Stimulated activated naive B cell treated with anti-CD40 and anti-IgM and Interleukin-4, amounts not matched to agents 10 μg/mL and 1 μg/mL and 100 μg/mL, for 72 hours (primary cell): ENCODE measurements at regions not wholly inside any gene's neighbourhood (a gene's known extent, or its start where the extent isn't known, plus 50 kb on each side); places are given as distances from the start of the nearest gene placed in this dataset.
"Not testable (repeated sequence)": the region's sequence is repeated elsewhere in the genome, so short reads cannot be mapped to it uniquely, and the experiment has no call there.

ENCODE experiments used
- ATAC-seq, 2 donors: fragments of 150-1000 bp; cut with Tn5 transposase; replicated peaks; 2 replicates each; pipeline ENCODE4 v1.10.0; 2021; ENCODE audit warnings: moderate library complexity in 1 of 2
- DNase-seq: peaks from one replicate; pipeline ENCODE4 v3.0.0; 2021
- H3K27ac Mint-ChIP-seq: one replicate; pipeline ENCODE4 v1.8.0; 2022; ENCODE audit warnings: mild to moderate bottlenecking, mixed read lengths
- H3K27me3 Mint-ChIP-seq, 2 donors: one replicate each; pipeline ENCODE4 v1.8.0; 2022; ENCODE audit warnings: mixed read lengths in 2 of 2
- H3K36me3 Mint-ChIP-seq, 2 donors: one replicate each; pipeline ENCODE4 v1.8.0; 2022; ENCODE audit warnings: mixed read lengths in 2 of 2, mild to moderate bottlenecking in 1 of 2
- H3K4me1 Mint-ChIP-seq, 2 donors: one replicate each; pipeline ENCODE4 v1.8.0; 2022; ENCODE audit warnings: mixed read lengths in 2 of 2, mild to moderate bottlenecking in 1 of 2
- H3K4me3 Mint-ChIP-seq, 2 donors: one replicate each; pipeline ENCODE4 v1.8.0; 2022; ENCODE audit warnings: mild to moderate bottlenecking in 2 of 2, mixed read lengths in 2 of 2, moderate library complexity in 1 of 2
- H3K9me3 Mint-ChIP-seq, 2 donors: one replicate each; pipeline ENCODE4 v1.8.0; 2022; ENCODE audit warnings: mixed read lengths in 2 of 2, mild to moderate bottlenecking in 1 of 2

DNA sequence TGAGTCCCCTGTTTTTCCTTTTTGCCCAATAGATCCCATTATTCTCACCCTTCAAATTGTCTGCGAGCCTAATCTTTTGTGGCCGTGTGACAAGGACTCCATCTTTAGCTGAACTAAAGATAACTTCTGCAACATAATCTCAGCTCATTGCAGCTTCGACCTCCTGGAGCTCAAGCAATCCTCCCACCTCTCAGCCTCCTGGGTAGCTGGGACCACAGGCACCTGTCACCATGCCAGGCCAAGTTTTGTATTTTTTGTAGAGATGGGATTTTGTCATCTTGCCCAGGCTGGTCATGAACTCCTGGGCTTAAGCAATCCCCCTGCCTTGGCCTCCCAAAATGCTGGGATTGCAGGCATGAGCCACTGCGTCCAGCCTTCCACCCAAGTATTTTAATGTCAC is 161.0 kb downstream of the GJA1 start:
- H3K9me3 Mint-ChIP-seq = peaks cover 0 to 5% of the 10 kb centered on the region in 2 donors
- no peak for ATAC-seq
- no peaks in the 10 kb centered on the region for H3K36me3 Mint-ChIP-seq
- H3K27ac Mint-ChIP-seq = no peak overlapping the region
- H3K4me1 Mint-ChIP-seq = no peaks in the 10 kb centered on the region
- DNase-seq = no peak
- H3K27me3 Mint-ChIP-seq = no peaks in the 10 kb centered on the region
- no peak overlapping the region for H3K4me3 Mint-ChIP-seq

DNA sequence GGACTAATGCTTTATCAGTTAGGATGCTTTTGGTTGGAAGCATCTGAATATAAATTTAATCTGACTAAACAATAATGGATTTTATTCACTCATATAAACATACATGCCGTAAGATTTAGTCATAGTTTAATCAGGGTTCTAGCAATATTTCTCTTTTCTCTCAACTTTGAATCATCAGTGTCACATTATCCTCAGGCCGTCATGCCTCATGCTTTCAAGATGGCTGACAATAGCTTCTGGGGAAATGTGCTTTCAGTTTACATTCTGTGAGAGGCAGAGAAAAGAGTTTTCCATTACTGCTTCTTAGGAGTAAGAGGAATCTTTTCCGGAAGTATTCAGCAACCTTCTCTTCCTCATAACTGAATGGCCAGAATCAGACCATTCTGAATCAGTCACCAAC is 162.2 kb downstream of the GJA1 start:
- H3K4me3 Mint-ChIP-seq = no peak overlapping the region
- ATAC-seq (no peak), DNase-seq (no peak)
- no peaks in the 10 kb centered on the region for H3K4me1 Mint-ChIP-seq
- H3K9me3 Mint-ChIP-seq = peaks cover 0 to 2% of the 10 kb centered on the region in 2 donors
- no peak overlapping the region for H3K27ac Mint-ChIP-seq
- H3K27me3 Mint-ChIP-seq = no peaks in the 10 kb centered on the region
- no peaks in the 10 kb centered on the region for H3K36me3 Mint-ChIP-seq

DNA sequence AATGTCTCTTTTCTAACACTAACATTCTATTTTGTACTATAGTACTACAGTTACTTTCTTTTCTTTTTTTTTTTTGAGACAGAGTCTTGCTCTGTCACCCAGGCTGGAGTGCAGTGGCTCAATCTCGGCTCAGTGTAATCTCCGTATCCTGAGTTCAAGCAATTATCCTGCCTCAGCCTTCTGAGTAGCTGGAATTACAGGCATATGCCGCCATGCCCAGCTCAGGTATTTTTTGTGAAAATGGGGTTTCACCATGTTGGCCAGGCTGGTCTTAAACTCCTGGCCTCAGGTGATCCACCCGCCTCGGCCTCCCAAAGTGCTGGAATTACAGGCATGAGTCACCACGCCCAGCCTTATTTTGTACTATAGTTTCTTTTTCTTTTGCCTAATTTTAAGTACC is 163.9 kb downstream of the GJA1 start:
- H3K36me3 Mint-ChIP-seq, H3K4me1 Mint-ChIP-seq, ATAC-seq, DNase-seq, H3K27ac Mint-ChIP-seq, H3K4me3 Mint-ChIP-seq, H3K27me3 Mint-ChIP-seq, H3K9me3 Mint-ChIP-seq: not testable (repeated sequence)

DNA sequence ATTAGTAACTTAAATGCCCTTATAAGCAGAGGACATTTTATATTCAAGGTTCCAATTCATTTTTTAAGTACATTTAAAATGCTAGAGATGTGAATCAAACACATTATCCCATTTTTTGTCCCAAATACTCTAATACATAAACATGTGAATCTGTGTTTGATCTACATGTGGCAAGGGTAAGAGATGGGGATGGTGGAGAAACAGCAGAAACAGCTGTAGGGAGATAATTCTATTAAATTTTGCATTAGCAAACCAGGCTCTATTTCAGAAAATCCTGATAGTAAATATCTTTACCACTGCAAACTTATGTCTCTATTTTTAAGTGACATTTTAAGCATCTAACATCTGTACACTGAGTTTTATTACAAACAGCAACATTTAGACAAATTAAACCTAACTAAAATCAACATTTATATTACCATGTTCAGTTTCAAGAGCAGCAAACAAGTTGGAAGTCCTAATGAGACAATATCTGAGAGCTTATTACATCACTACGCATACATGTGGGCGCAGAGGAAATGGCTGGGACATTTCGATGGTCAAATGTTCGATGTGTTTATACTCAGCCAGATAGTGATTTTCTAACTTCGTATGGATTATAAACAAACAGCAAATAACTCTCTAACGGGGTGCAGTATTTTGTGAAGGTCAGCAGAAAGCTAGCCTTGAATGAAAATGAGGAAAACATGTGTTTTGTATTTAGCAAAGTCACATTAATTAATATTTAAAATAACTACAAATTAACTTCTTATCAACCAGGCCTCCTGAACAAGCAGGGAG is 165.1 kb downstream of the GJA1 start:
- no peaks in the 10 kb centered on the region for H3K36me3 Mint-ChIP-seq
- no peak overlapping the region for H3K4me3 Mint-ChIP-seq
- peaks cover 0 to 2% of the 10 kb centered on the region in 2 donors for H3K9me3 Mint-ChIP-seq
- DNase-seq (no peak), ATAC-seq (no peak)
- no peaks in the 10 kb centered on the region for H3K27me3 Mint-ChIP-seq
- H3K27ac Mint-ChIP-seq = no peak overlapping the region
- H3K4me1 Mint-ChIP-seq = no peaks in the 10 kb centered on the region

DNA sequence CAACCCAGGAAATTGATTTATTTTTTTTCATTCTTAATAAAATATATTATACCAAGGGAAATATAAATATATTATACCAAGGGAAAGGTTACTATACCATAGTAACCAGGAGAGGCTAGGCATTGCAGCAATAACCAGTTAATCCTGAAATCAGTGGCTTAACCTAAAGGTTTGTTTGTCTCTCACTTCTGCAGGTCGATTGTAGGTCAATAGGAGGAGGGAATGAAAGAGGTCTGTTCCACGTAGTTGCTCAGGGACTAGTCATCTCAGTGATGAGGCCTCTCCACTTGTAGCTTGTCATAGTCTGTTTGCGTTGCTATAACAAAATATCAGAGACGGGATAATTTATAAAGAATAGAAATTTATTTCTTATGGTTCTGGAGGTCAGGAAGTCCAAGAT is 168.0 kb downstream of the GJA1 start:
- H3K27ac Mint-ChIP-seq = no peak overlapping the region
- H3K9me3 Mint-ChIP-seq = no peaks in the 10 kb centered on the region
- no peak for ATAC-seq
- H3K4me1 Mint-ChIP-seq = no peaks in the 10 kb centered on the region
- no peaks in the 10 kb centered on the region for H3K36me3 Mint-ChIP-seq
- DNase-seq = no peak
- no peak overlapping the region for H3K4me3 Mint-ChIP-seq
- H3K27me3 Mint-ChIP-seq = no peaks in the 10 kb centered on the region

DNA sequence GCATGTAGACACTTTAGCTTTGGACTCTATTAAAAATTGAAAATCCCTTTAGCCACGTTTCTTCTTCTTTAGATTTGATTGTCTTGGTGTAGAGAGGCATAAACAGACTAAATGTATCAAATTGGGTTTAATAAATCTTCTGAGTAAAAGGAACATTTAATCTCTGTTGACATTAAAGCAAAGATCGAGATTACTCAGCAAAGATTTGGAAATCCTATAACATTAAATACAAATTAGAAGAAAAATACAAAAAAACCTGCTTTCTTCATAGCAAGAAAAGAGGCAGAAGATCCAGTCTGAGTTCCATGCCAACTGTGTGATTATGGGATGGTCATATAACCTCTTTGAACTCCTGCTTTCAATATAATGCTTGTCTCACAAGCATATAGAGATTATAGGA is 172.3 kb downstream of the GJA1 start:
- Mint-ChIP-seq H3K4me3 (no peak overlapping the region), H3K4me1 (no peaks in the 10 kb centered on the region), H3K27me3 (no peaks in the 10 kb centered on the region), H3K9me3 (no peaks in the 10 kb centered on the region), H3K27ac (no peak overlapping the region), H3K36me3 (no peaks in the 10 kb centered on the region)
- DNase-seq = no peak
- ATAC-seq = no peak

DNA sequence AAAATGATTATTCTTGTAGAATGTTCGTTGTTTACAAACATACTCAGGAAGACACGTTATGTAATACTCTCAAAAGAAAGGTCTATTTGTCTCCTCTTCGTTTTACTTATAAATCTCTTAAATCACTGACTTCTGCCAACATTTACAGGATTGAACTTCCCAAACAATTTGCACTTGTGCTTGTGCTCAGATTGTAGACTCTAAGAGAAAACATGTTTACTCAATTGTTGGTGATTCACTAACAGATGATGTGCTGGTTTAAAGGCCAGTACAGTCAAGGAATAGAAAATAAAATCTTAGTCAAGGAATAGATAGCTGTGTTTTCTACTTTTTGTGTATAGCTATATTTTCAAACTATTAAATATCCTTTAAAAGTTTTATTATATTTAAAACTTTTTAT is 172.8 kb downstream of the GJA1 start:
- Mint-ChIP-seq H3K27ac (no peak overlapping the region), H3K9me3 (no peaks in the 10 kb centered on the region)
- DNase-seq = no peak

DNA sequence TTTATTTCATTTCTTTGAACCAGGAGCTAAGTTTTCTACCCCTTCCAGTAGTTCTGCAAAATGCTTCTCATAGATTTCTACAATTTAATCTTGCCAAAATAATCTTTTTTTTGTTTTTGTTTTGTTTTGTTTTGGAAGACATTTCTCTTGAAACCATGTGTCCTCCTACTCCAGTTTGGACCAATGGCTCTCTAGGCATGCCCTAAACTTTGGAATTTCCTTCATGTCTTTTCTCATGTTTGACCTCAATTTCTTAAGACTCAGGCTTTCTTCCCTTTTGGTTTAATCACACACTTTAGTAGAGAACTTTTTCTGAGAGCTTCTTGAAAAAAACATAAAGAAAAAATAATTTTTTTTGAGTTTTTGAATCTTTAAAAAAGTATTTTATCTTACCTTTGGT is 173.8 kb downstream of the GJA1 start:
- no peak for DNase-seq
- Mint-ChIP-seq H3K9me3 (no peaks in the 10 kb centered on the region), H3K27me3 (no peaks in the 10 kb centered on the region), H3K36me3 (no peaks in the 10 kb centered on the region), H3K27ac (no peak overlapping the region), H3K4me1 (no peaks in the 10 kb centered on the region), H3K4me3 (no peak overlapping the region)
- no peak for ATAC-seq

More for the DNA sequence above, 172.8 kb downstream of the GJA1 start:
- H3K27me3 Mint-ChIP-seq = no peaks in the 10 kb centered on the region
- no peak for ATAC-seq
- H3K4me1 Mint-ChIP-seq = no peaks in the 10 kb centered on the region
- no peak overlapping the region for H3K4me3 Mint-ChIP-seq
- no peaks in the 10 kb centered on the region for H3K36me3 Mint-ChIP-seq

DNA sequence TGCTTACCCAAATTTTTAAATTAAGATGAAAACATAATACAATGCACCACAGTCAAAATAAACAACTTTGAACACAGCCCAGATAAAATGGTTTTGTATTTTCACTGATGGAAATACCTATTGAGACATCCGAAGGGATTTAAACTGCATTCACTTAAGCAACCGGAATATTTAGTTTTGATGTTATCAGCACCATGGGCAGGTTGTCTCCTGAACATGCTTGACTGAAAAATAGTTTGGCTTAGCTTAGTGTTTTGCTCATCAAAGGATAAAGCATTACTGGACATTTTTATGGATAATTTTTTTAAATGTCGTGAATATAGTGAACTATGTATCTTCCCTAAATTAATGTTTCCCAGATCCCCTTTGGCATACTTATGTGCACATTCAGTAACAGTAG is 177.5 kb downstream of the GJA1 start:
- DNase-seq (no peak), ATAC-seq (no peak)
- Mint-ChIP-seq H3K4me1 (no peaks in the 10 kb centered on the region), H3K27ac (no peak overlapping the region), H3K36me3 (no peaks in the 10 kb centered on the region), H3K9me3 (no peaks in the 10 kb centered on the region), H3K4me3 (no peak overlapping the region), H3K27me3 (no peaks in the 10 kb centered on the region)

DNA sequence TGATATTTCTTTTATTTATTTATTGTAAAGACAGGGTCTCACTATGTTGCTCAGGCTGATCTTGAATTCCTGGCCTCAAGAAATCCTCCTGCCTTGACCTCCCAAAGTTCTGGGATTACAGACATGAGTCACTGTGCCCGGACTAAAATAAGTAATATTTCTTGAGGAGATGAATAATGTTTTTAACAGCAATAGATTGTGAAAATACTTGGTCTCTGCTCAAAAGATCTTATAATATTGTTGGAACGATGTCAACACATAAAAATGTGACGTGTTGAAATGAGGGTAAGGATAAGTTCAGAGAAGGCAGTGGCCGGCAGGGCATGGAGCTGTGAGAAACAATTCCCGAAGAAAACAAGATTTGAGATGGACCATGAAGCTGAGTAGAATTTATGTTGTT is 178.7 kb downstream of the GJA1 start:
- Mint-ChIP-seq H3K9me3 (no peaks in the 10 kb centered on the region), H3K27me3 (no peaks in the 10 kb centered on the region), H3K4me1 (no peaks in the 10 kb centered on the region), H3K27ac (no peak overlapping the region), H3K4me3 (no peak overlapping the region), H3K36me3 (no peaks in the 10 kb centered on the region)
- DNase-seq (no peak), ATAC-seq (no peak)

DNA sequence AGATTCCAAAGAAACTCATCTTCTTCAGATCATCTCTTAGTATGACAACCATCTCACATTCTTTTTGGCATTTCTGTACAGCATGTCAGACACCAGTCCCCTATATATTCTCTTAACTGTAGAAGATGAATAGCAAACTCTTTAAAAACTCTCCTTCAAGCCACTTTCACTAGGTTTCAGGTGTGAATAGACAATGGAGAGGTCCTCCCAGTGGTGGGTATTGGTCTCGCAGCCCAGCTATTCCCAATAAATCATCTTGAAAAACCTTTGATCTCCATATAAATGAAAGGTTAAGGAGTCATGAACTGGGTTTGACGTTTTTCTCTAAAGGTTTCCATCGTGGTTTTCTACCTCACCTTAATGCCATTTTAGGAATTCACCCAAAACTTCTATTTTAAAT is 180.0 kb downstream of the GJA1 start:
- H3K9me3 Mint-ChIP-seq = peaks cover 0 to 2% of the 10 kb centered on the region in 2 donors
- no peak overlapping the region for H3K27ac Mint-ChIP-seq
- H3K4me1 Mint-ChIP-seq = no peaks in the 10 kb centered on the region

DNA sequence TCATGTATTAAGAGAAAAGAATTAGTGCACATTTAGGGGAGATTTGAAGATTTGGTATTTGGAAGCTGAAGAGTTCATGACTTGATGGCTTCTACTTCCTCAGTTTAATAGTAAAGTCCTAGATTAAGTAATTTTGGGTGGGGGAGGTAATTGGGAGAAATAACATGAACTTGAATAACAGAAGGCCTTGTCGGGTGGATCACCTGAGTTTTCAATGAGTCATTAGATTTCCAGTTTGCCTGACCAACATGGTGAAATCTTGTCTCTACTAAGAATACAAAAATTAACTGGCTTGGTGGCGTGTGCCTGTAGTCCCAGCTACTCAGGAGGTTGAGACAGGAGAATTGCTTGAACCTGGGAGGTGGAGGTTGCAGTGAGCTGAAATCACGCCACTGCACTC is 181.0 kb downstream of the GJA1 start:
- Mint-ChIP-seq H3K27ac (no peak overlapping the region), H3K4me3 (no peak overlapping the region), H3K36me3 (no peaks in the 10 kb centered on the region), H3K9me3 (peaks cover 0 to 2% of the 10 kb centered on the region in 2 donors), H3K27me3 (no peaks in the 10 kb centered on the region), H3K4me1 (no peaks in the 10 kb centered on the region)
- DNase-seq (no peak), ATAC-seq (no peak)

More for the DNA sequence above, 180.0 kb downstream of the GJA1 start:
- ATAC-seq (no peak), DNase-seq (no peak)
- no peaks in the 10 kb centered on the region for H3K27me3 Mint-ChIP-seq
- no peaks in the 10 kb centered on the region for H3K36me3 Mint-ChIP-seq
- no peak overlapping the region for H3K4me3 Mint-ChIP-seq

DNA sequence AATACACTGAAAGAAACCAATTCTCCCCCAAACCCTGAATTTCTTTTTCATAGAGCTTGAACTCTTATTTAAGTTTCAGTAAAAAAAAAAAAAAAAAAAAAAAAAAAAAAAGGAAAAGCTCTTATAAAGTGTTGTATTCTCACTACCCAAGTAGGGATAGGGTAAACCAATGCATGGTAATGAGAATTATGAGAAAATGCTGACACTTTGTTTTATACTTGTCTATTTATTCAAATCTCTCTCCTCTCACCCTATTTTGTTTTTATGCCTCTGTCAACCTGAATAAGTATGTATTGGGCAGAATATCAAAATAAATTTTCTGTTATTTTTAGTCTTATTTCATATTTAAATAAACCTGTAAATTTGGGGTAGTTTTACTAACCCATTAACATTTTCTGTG is 181.9 kb downstream of the GJA1 start:
- H3K4me3 Mint-ChIP-seq = no peak overlapping the region
- H3K27me3 Mint-ChIP-seq = no peaks in the 10 kb centered on the region
- no peaks in the 10 kb centered on the region for H3K36me3 Mint-ChIP-seq
- ATAC-seq (no peak), DNase-seq (no peak)
- no peaks in the 10 kb centered on the region for H3K4me1 Mint-ChIP-seq
- H3K27ac Mint-ChIP-seq = no peak overlapping the region
- H3K9me3 Mint-ChIP-seq = peaks cover 0 to 4% of the 10 kb centered on the region in 2 donors

DNA sequence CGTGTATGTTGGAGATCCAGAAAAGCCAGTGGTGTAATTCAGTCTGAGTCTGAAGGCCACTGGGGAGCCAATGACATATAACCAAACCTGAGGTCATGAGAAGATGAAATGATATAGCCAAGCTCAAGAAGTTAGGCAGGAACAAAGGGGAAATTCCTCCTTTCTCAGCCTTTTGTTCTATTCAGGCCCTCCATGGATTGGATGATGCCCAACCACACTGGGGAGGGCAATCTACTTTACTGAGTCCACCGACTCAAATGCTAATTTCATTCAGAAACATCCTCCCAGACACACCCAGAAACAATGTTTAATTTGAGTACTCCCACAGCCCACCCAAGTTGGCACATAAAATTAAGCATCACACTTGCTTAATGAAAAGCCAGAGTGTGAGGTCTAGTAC is 183.6 kb downstream of the GJA1 start:
- Mint-ChIP-seq H3K27me3 (no peaks in the 10 kb centered on the region), H3K27ac (no peak overlapping the region), H3K9me3 (peaks cover 0 to 4% of the 10 kb centered on the region in 2 donors), H3K4me3 (no peak overlapping the region), H3K4me1 (no peaks in the 10 kb centered on the region), H3K36me3 (no peaks in the 10 kb centered on the region)
- ATAC-seq (no peak), DNase-seq (no peak)

DNA sequence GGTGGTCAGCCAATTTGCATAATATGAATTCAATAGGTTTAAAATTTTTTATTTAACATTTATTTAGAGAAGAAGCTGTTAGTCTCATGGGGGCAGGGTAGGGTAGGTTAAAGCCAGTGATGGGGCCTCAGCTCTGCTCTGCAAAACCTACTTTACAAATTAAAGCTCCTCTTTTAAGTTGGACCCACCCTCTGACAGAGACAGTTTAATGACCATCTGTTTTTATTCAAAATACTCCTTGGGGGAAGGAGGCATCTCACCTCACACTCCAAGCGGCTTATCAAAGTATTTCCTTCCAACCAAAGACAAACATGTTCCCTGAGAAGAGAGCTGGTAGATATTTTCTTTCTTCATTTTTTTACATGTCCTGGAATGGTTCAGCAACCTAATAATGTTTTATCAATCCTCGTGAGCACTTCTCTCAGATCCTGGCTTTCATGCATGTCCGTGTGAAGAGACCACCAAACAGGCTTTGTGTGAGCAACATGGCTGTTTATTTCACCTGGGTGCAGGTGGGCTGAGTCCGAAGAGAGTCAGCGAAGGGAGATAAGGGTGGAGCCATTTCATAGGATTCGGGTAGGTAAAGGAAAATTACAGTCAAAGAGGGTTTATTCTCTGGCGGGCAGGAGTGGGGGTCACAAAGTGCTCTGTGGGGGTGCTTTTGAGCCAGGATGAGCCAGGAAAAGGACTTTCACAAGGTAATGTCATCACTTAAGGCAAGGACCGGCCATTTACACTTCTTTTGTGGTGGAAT is 184.7 kb downstream of the GJA1 start:
- DNase-seq = no peak
- Mint-ChIP-seq H3K4me3 (no peak overlapping the region), H3K4me1 (no peaks in the 10 kb centered on the region), H3K36me3 (no peaks in the 10 kb centered on the region), H3K27me3 (no peaks in the 10 kb centered on the region), H3K9me3 (peaks cover 0 to 9% of the 10 kb centered on the region in 2 donors), H3K27ac (no peak overlapping the region)
- no peak for ATAC-seq
